ENCODE measurements at regions not wholly inside any gene's neighbourhood (a gene's known extent, or its start where the extent isn't known, plus 50 kb on each side); places are given as distances from the start of the nearest gene placed in this dataset.

- DNase-seq = no peak
Measured at GRCh38 chr21:27418346-27418745, 451.5 kb upstream of the ADAMTS5 start.

- DNase-seq = no peak
Measured at GRCh38 chr21:27412530-27412929, 445.6 kb upstream of the ADAMTS5 start.

- no peak for DNase-seq
Measured at GRCh38 chr21:27408826-27409225, 441.9 kb upstream of the ADAMTS5 start.

- peak; percentile 65 for DNase-seq
Measured at GRCh38 chr21:27407271-27407670, 440.4 kb upstream of the ADAMTS5 start.

- peak; percentile 88 for DNase-seq
Measured at GRCh38 chr21:27406300-27407009, 439.6 kb upstream of the ADAMTS5 start.

- no peak for DNase-seq
Measured at GRCh38 chr21:27403011-27403410, 436.1 kb upstream of the ADAMTS5 start.

- DNase-seq = no peak
Measured at GRCh38 chr21:27400045-27400444, 433.2 kb upstream of the ADAMTS5 start.

- DNase-seq = no peak
Measured at GRCh38 chr21:27397578-27397977, 430.7 kb upstream of the ADAMTS5 start.

- DNase-seq = no peak
Measured at GRCh38 chr21:27393726-27394125, 426.8 kb upstream of the ADAMTS5 start.

GRCh38 chr21:27391990-27392389 lies 425.1 kb upstream of the ADAMTS5 start:
- no peak for DNase-seq

GRCh38 chr21:27390384-27390783 lies 423.5 kb upstream of the ADAMTS5 start:
- no peak for DNase-seq

GRCh38 chr21:27388825-27389224 lies 421.9 kb upstream of the ADAMTS5 start:
- no peak for DNase-seq

GRCh38 chr21:27382404-27382803 lies 415.5 kb upstream of the ADAMTS5 start:
- peak; percentile 11 for DNase-seq

- peak; percentile 71 for DNase-seq
Measured at GRCh38 chr21:27380303-27380702, 413.4 kb upstream of the ADAMTS5 start.

GRCh38 chr21:27379354-27379753 lies 412.5 kb upstream of the ADAMTS5 start:
- no peak for DNase-seq

- DNase-seq = no peak
Measured at GRCh38 chr21:27372381-27372780, 405.5 kb upstream of the ADAMTS5 start.

- DNase-seq = no peak
Measured at GRCh38 chr21:27371975-27372331, 405.1 kb upstream of the ADAMTS5 start.

GRCh38 chr21:27371115-27371974 lies 404.5 kb upstream of the ADAMTS5 start:
- DNase-seq = peak; percentile 23

- no peak for DNase-seq
Measured at GRCh38 chr21:27369978-27370571, 403.2 kb upstream of the ADAMTS5 start.

- no peak for DNase-seq
Measured at GRCh38 chr21:27369234-27369633, 402.3 kb upstream of the ADAMTS5 start.

- DNase-seq = no peak
Measured at GRCh38 chr21:27366646-27367235, 399.9 kb upstream of the ADAMTS5 start.

GRCh38 chr21:27366036-27366435 lies 399.1 kb upstream of the ADAMTS5 start:
- DNase-seq = no peak

GRCh38 chr21:27365394-27365793 lies 398.5 kb upstream of the ADAMTS5 start:
- no peak for DNase-seq
